Activated gamma-delta T cell treated with anti-CD3 and anti-CD28 coated beads, Interleukin-2, amount 50 U/mL, for 16 hours (primary cell): ENCODE measurements at regions not wholly inside any gene's neighbourhood (a gene's known extent, or its start where the extent isn't known, plus 50 kb on each side); places are given as distances from the start of the nearest gene placed in this dataset.

ENCODE experiments used
- DNase-seq: peaks from one replicate; pipeline ENCODE4 v3.0.0-alpha.2; 2020; ENCODE audit warnings: low read depth

- DNase-seq = no peak
These were observed 241.0 kb downstream of the GLI2 start for GRCh38 chr2:120976501-120977307.

- DNase-seq = no peak
These were observed 242.1 kb downstream of the GLI2 start for GRCh38 chr2:120977582-120978358.

GRCh38 chr2:120978359-120979050, 242.8 kb downstream of the GLI2 start:
- DNase-seq = no peak

GRCh38 chr2:120979398-120979797, 243.7 kb downstream of the GLI2 start:
- no peak for DNase-seq

- no peak for DNase-seq
These were observed 244.3 kb downstream of the GLI2 start for GRCh38 chr2:120979921-120980320.

GRCh38 chr2:120981443-120981842, 245.8 kb downstream of the GLI2 start:
- no peak for DNase-seq

- no peak for DNase-seq
These were observed 246.9 kb downstream of the GLI2 start for GRCh38 chr2:120982598-120982997.

GRCh38 chr2:120983344-120983743, 247.7 kb downstream of the GLI2 start:
- no peak for DNase-seq

- no peak for DNase-seq
These were observed 248.4 kb downstream of the GLI2 start for GRCh38 chr2:120984046-120984445.

- DNase-seq = no peak
These were observed 248.9 kb downstream of the GLI2 start for GRCh38 chr2:120984452-120985173.

GRCh38 chr2:120985174-120985996, 249.7 kb downstream of the GLI2 start:
- DNase-seq = no peak

GRCh38 chr2:120985997-120986651, 250.5 kb downstream of the GLI2 start:
- no peak for DNase-seq

GRCh38 chr2:120986898-120987650, 251.4 kb downstream of the GLI2 start:
- no peak for DNase-seq

GRCh38 chr2:120988051-120988699, 252.5 kb downstream of the GLI2 start:
- DNase-seq = no peak

GRCh38 chr2:120988700-120989511, 253.2 kb downstream of the GLI2 start:
- DNase-seq = no peak

GRCh38 chr2:120989512-120990441, 254.1 kb downstream of the GLI2 start:
- no peak for DNase-seq

GRCh38 chr2:120990451-120990871, 254.8 kb downstream of the GLI2 start:
- no peak for DNase-seq
